ENCODE measurements at regions not wholly inside any gene's neighbourhood (a gene's known extent, or its start where the extent isn't known, plus 50 kb on each side); places are given as distances from the start of the nearest gene placed in this dataset.

DNA sequence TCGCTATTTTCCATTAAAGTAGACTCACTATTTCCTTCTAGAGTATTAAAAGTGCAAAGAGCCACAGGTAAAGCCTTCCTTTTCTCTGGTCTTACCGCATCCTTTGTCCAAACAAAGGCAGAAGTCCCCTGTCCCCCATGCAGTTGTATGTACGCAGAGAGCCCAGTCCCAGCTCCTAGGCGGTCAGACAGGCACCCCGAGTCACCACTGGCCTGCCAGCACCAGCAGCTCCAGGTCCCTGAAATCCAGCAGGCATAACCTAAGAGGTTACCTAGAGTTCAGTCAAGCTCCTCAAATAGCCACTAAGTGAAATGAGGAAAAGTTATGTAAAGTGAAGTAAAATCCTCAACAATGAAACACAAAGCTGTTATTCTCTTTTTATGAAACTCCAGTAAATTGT is 60.4 kb upstream of the TWIST2 start:
- TF ChIP-seq, protein P1, sequence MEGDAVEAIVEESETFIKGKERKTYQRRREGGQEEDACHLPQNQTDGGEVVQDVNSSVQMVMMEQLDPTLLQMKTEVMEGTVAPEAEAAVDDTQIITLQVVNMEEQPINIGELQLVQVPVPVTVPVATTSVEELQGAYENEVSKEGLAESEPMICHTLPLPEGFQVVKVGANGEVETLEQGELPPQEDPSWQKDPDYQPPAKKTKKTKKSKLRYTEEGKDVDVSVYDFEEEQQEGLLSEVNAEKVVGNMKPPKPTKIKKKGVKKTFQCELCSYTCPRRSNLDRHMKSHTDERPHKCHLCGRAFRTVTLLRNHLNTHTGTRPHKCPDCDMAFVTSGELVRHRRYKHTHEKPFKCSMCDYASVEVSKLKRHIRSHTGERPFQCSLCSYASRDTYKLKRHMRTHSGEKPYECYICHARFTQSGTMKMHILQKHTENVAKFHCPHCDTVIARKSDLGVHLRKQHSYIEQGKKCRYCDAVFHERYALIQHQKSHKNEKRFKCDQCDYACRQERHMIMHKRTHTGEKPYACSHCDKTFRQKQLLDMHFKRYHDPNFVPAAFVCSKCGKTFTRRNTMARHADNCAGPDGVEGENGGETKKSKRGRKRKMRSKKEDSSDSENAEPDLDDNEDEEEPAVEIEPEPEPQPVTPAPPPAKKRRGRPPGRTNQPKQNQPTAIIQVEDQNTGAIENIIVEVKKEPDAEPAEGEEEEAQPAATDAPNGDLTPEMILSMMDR (IDR thresholded peaks at IDR 0.05; ENCODE audit: insufficient read depth, low read length), result no peak
- TF ChIP-seq POLR2AphosphoS5 (IDR thresholded peaks at IDR 0.05; ENCODE audit: low read depth), result no peak

Measured in HL-60 (cell line).